ENCODE measurements at regions not wholly inside any gene's neighbourhood (a gene's known extent, or its start where the extent isn't known, plus 50 kb on each side); places are given as distances from the start of the nearest gene placed in this dataset.
"Not testable (repeated sequence)": the region's sequence is repeated elsewhere in the genome, so short reads cannot be mapped to it uniquely, and the experiment has no call there.

- Histone ChIP-seq H3K27ac (no peak overlapping the region), H3K9me3 (ENCODE audit: low read depth, low read length) (no peaks in the 10 kb centered on the region), H3K36me3 (ENCODE audit: insufficient read depth, low read length) (no peaks in the 10 kb centered on the region), H3K9ac (ENCODE audit: insufficient read length) (no peak overlapping the region), H3K4me3 (no peak overlapping the region)
- TF ChIP-seq POLR2AphosphoS5 (IDR thresholded peaks at IDR 0.05; ENCODE audit: borderline replicate concordance, low read depth, low read length) (no peak), FOXP2 (optimal IDR thresholded peaks at IDR 0.05; ENCODE audit: control extremely low read depth, extremely low read length, insufficient read depth) (no peak), EZH2 (IDR thresholded peaks at IDR 0.05) (no peak)
- no peak for DNase-seq (ENCODE audit: low read depth, low spot score)
These were observed 541.1 kb upstream of the SPRY2 start for GRCh38 chr13:80881942-80882445.

- TF ChIP-seq FOXP2 (optimal IDR thresholded peaks at IDR 0.05; ENCODE audit: control extremely low read depth, extremely low read length, insufficient read depth), result no peak
- no peaks in the 10 kb centered on the region for H3K9me3 ChIP-seq (ENCODE audit: low read depth, low read length)
- H3K9ac ChIP-seq (ENCODE audit: insufficient read length), result no peak overlapping the region
- no peaks in the 10 kb centered on the region for H3K36me3 ChIP-seq (ENCODE audit: insufficient read depth, low read length)
- no peak for DNase-seq (ENCODE audit: low read depth, low spot score)
- no peak overlapping the region for H3K4me3 ChIP-seq
- H3K27ac ChIP-seq, result no peak overlapping the region
These were observed 540.6 kb upstream of the SPRY2 start for GRCh38 chr13:80881495-80881894.

- DNase-seq (ENCODE audit: low read depth, low spot score), result no peak
- no peak overlapping the region for H3K9ac ChIP-seq (ENCODE audit: insufficient read length)
- H3K4me3 ChIP-seq, result no peak overlapping the region
- TF ChIP-seq EZH2 (IDR thresholded peaks at IDR 0.05), result no peak
- TF ChIP-seq FOXP2 (optimal IDR thresholded peaks at IDR 0.05; ENCODE audit: control extremely low read depth, extremely low read length, insufficient read depth), result no peak
- TF ChIP-seq POLR2AphosphoS5 (IDR thresholded peaks at IDR 0.05; ENCODE audit: borderline replicate concordance, low read depth, low read length), result no peak
- H3K27ac ChIP-seq, result no peak overlapping the region
- no peaks in the 10 kb centered on the region for H3K36me3 ChIP-seq (ENCODE audit: insufficient read depth, low read length)
- H3K9me3 ChIP-seq (ENCODE audit: low read depth, low read length), result no peaks in the 10 kb centered on the region
These were observed 540.1 kb upstream of the SPRY2 start for GRCh38 chr13:80881034-80881433.

- no peak for DNase-seq (ENCODE audit: low read depth, low spot score)
- H3K36me3 ChIP-seq (ENCODE audit: insufficient read depth, low read length), result no peaks in the 10 kb centered on the region
- no peak overlapping the region for H3K27ac ChIP-seq
- H3K4me3 ChIP-seq, result no peak overlapping the region
- no peaks in the 10 kb centered on the region for H3K9me3 ChIP-seq (ENCODE audit: low read depth, low read length)
- H3K9ac ChIP-seq (ENCODE audit: insufficient read length), result no peak overlapping the region
- no peak for TF ChIP-seq FOXP2 (optimal IDR thresholded peaks at IDR 0.05; ENCODE audit: control extremely low read depth, extremely low read length, insufficient read depth)
- no peak for TF ChIP-seq POLR2AphosphoS5 (IDR thresholded peaks at IDR 0.05; ENCODE audit: borderline replicate concordance, low read depth, low read length)
- TF ChIP-seq EZH2 (IDR thresholded peaks at IDR 0.05), result no peak
These were observed 537.0 kb upstream of the SPRY2 start for GRCh38 chr13:80877944-80878241.

- DNase-seq (ENCODE audit: low read depth, low spot score), result no peak
- Histone ChIP-seq H3K36me3 (ENCODE audit: insufficient read depth, low read length) (no peaks in the 10 kb centered on the region), H3K27ac (no peak overlapping the region), H3K9ac (ENCODE audit: insufficient read length) (no peak overlapping the region), H3K4me3 (no peak overlapping the region), H3K9me3 (ENCODE audit: low read depth, low read length) (no peaks in the 10 kb centered on the region)
- TF ChIP-seq FOXP2 (optimal IDR thresholded peaks at IDR 0.05; ENCODE audit: control extremely low read depth, extremely low read length, insufficient read depth), result no peak
- no peak for TF ChIP-seq POLR2AphosphoS5 (IDR thresholded peaks at IDR 0.05; ENCODE audit: borderline replicate concordance, low read depth, low read length)
- no peak for TF ChIP-seq EZH2 (IDR thresholded peaks at IDR 0.05)
These were observed 536.5 kb upstream of the SPRY2 start for GRCh38 chr13:80877209-80877943.

- Histone ChIP-seq H3K36me3 (ENCODE audit: insufficient read depth, low read length) (no peaks in the 10 kb centered on the region), H3K9ac (ENCODE audit: insufficient read length) (no peak overlapping the region), H3K27ac (no peak overlapping the region), H3K9me3 (ENCODE audit: low read depth, low read length) (no peaks in the 10 kb centered on the region), H3K4me3 (no peak overlapping the region)
- TF ChIP-seq FOXP2 (optimal IDR thresholded peaks at IDR 0.05; ENCODE audit: control extremely low read depth, extremely low read length, insufficient read depth) (no peak), POLR2AphosphoS5 (IDR thresholded peaks at IDR 0.05; ENCODE audit: borderline replicate concordance, low read depth, low read length) (no peak), EZH2 (IDR thresholded peaks at IDR 0.05) (no peak)
- no peak for DNase-seq (ENCODE audit: low read depth, low spot score)
These were observed 532.7 kb upstream of the SPRY2 start for GRCh38 chr13:80873589-80873988.

GRCh38 chr13:80871971-80872370 is 531.0 kb upstream of the SPRY2 start:
- H3K4me3 ChIP-seq; H3K36me3 ChIP-seq (ENCODE audit: insufficient read depth, low read length); H3K27ac ChIP-seq; DNase-seq (ENCODE audit: low read depth, low spot score); H3K9me3 ChIP-seq (ENCODE audit: low read depth, low read length); H3K9ac ChIP-seq (ENCODE audit: insufficient read length): not testable (repeated sequence)

GRCh38 chr13:80871481-80871880 is 530.6 kb upstream of the SPRY2 start:
- no peak overlapping the region for H3K4me3 ChIP-seq
- no peak overlapping the region for H3K9ac ChIP-seq (ENCODE audit: insufficient read length)
- DNase-seq (ENCODE audit: low read depth, low spot score), result no peak
- no peaks in the 10 kb centered on the region for H3K36me3 ChIP-seq (ENCODE audit: insufficient read depth, low read length)
- TF ChIP-seq EZH2 (IDR thresholded peaks at IDR 0.05) (no peak), FOXP2 (optimal IDR thresholded peaks at IDR 0.05; ENCODE audit: control extremely low read depth, extremely low read length, insufficient read depth) (no peak), POLR2AphosphoS5 (IDR thresholded peaks at IDR 0.05; ENCODE audit: borderline replicate concordance, low read depth, low read length) (no peak)
- H3K9me3 ChIP-seq (ENCODE audit: low read depth, low read length), result no peaks in the 10 kb centered on the region
- H3K27ac ChIP-seq, result no peak overlapping the region

- Histone ChIP-seq H3K9ac (ENCODE audit: insufficient read length) (no peak overlapping the region), H3K4me3 (no peak overlapping the region), H3K36me3 (ENCODE audit: insufficient read depth, low read length) (no peaks in the 10 kb centered on the region), H3K27ac (no peak overlapping the region), H3K9me3 (ENCODE audit: low read depth, low read length) (no peaks in the 10 kb centered on the region)
- DNase-seq (ENCODE audit: low read depth, low spot score), result no peak
- no peak for TF ChIP-seq POLR2AphosphoS5 (IDR thresholded peaks at IDR 0.05; ENCODE audit: borderline replicate concordance, low read depth, low read length)
- TF ChIP-seq EZH2 (IDR thresholded peaks at IDR 0.05), result no peak
- TF ChIP-seq FOXP2 (optimal IDR thresholded peaks at IDR 0.05; ENCODE audit: control extremely low read depth, extremely low read length, insufficient read depth), result no peak
These were observed 529.3 kb upstream of the SPRY2 start for GRCh38 chr13:80870186-80870585.

Measured in SK-N-MC (cell line).